Aorta (tissue), 5 donors: ENCODE measurements at regions not wholly inside any gene's neighbourhood (a gene's known extent, or its start where the extent isn't known, plus 50 kb on each side); places are given as distances from the start of the nearest gene placed in this dataset.

Experiments
- ATAC-seq: fragments of 200-7000 bp; cut with Tn5 transposase; one replicate; pipeline ENCODE4 v1.9.1; 2022; ENCODE audit warnings: moderate library complexity; ENCODE audit not compliant: low FRiP score
- DNase-seq, 2 donors: peaks; one replicate each; pipeline ENCODE4 v3.0.0-alpha.2; 2020
- H3K27ac ChIP-seq, 2 donors: one replicate each; pipeline ENCODE4 v1.5.1; 2013; ENCODE audit warnings: low read length in 2 of 2, mild to moderate bottlenecking in 2 of 2, moderate library complexity in 2 of 2, control low read depth in 1 of 2, inconsistent platforms in 1 of 2, low read depth in 1 of 2
- H3K27me3 ChIP-seq, 2 donors: one replicate each; pipeline ENCODE4 v1.6.1; 2013; ENCODE audit warnings: control low read depth in 1 of 2, low read length in 1 of 2, mild to moderate bottlenecking in 1 of 2, moderate library complexity in 1 of 2; ENCODE audit not compliant: insufficient read depth in 2 of 2, control insufficient read depth in 1 of 2
- H3K36me3 ChIP-seq, 2 donors: one replicate each; pipeline ENCODE4 v1.6.1; 2013; ENCODE audit warnings: control low read depth in 1 of 2, low read length in 1 of 2, mild to moderate bottlenecking in 1 of 2; ENCODE audit not compliant: insufficient read depth in 2 of 2, control insufficient read depth in 1 of 2
- H3K4me1 ChIP-seq, 2 donors: one replicate each; pipeline ENCODE4 v1.6.1; 2013; ENCODE audit warnings: low read length in 2 of 2, control low read depth in 1 of 2, mild to moderate bottlenecking in 1 of 2, moderate library complexity in 1 of 2; ENCODE audit not compliant: insufficient read depth in 2 of 2, control insufficient read depth in 1 of 2
- H3K4me3 ChIP-seq, 2 donors: one replicate each; pipeline ENCODE4 v1.5.1; 2013; ENCODE audit warnings: low read length in 2 of 2, control low read depth in 1 of 2, mild to moderate bottlenecking in 1 of 2
- H3K9me3 ChIP-seq: one replicate; pipeline ENCODE4 v1.6.1; 2013; ENCODE audit warnings: mild to moderate bottlenecking, low read length; ENCODE audit not compliant: control insufficient read depth
- WGBS, 2 donors: extraction: QIAGEN DNeasy Blood & Tissue Kit; methylation state at CpG; one replicate each; pipeline ENCODE4 v1.1.7; 2013; 5-methylcytosine and 5-hydroxymethylcytosine counted together
- intact Hi-C, 2 donors: fragments of 100-400 bp; cut with DNase I; formaldehyde crosslinking; loops; one replicate each; pipeline versions ENCODE4 v1.14.2 to v1.15.0; 2022
- donor health status: healthy with polysubstance abuse.
- donor health status: Bipolar disorder and iron deficiency.
- donor health status: DM: no; HTN: no; CAD: no.
- donor health status: DM: no; HTN: no; CAD: no.
- donor health status: DM: yes; HTN: yes; CAD: no.

- DNase-seq (no peak), ATAC-seq (no peak)
- intact Hi-C loops: no loop called here
- Histone ChIP-seq H3K36me3 (no peaks in the 10 kb centered on the region), H3K27me3 (no peaks in the 10 kb centered on the region), H3K27ac (no peak overlapping the region), H3K4me1 (no peaks in the 10 kb centered on the region), H3K9me3 (no peaks in the 10 kb centered on the region), H3K4me3 (no peak overlapping the region)
- 55 to 56% methylated on average over 3 of the region's 3 CpGs for WGBS, 2 donors
These were observed 1569.8 kb upstream of the TENM4 start for GRCh38 chr11:81010631-81011030.

- Histone ChIP-seq H3K27me3 (no peaks in the 10 kb centered on the region), H3K9me3 (no peaks in the 10 kb centered on the region), H3K27ac (no peak overlapping the region), H3K4me3 (no peak overlapping the region), H3K36me3 (no peaks in the 10 kb centered on the region), H3K4me1 (no peaks in the 10 kb centered on the region)
- WGBS, 2 donors: 0 to 3% methylated on average over 2 of the region's 2 CpGs
- ATAC-seq (no peak), DNase-seq (no peak)
- intact Hi-C loops: no loop called here
These were observed 1566.2 kb upstream of the TENM4 start for GRCh38 chr11:81007046-81007445.

GRCh38 chr11:81005595-81005994, 1564.8 kb upstream of the TENM4 start:
- DNase-seq (no peak), ATAC-seq (peak; percentile 38)
- Histone ChIP-seq H3K36me3 (no peaks in the 10 kb centered on the region), H3K27me3 (no peaks in the 10 kb centered on the region), H3K27ac (no peak overlapping the region), H3K9me3 (no peaks in the 10 kb centered on the region), H3K4me1 (no peaks in the 10 kb centered on the region), H3K4me3 (no peak overlapping the region)
- intact Hi-C loops: no loop called here
- 52 to 55% methylated on average over 2 of the region's 2 CpGs for WGBS, 2 donors

GRCh38 chr11:81004576-81004975, 1563.7 kb upstream of the TENM4 start:
- H3K4me1 ChIP-seq: no peaks in the 10 kb centered on the region
- no peak for ATAC-seq
- DNase-seq: no peak
- H3K36me3 ChIP-seq: no peaks in the 10 kb centered on the region
- 75 to 81% methylated on average over 2 of the region's 2 CpGs for WGBS, 2 donors
- H3K9me3 ChIP-seq: no peaks in the 10 kb centered on the region
- H3K4me3 ChIP-seq: no peak overlapping the region
- H3K27ac ChIP-seq: no peak overlapping the region
- intact Hi-C loops: no loop called here
- H3K27me3 ChIP-seq: no peaks in the 10 kb centered on the region

GRCh38 chr11:81002374-81002773, 1561.5 kb upstream of the TENM4 start:
- no peak for ATAC-seq
- H3K9me3 ChIP-seq: no peaks in the 10 kb centered on the region
- intact Hi-C loops: no loop called here
- no peaks in the 10 kb centered on the region for H3K4me1 ChIP-seq
- WGBS, 2 donors: 75 to 78% methylated on average over 4 of the region's 4 CpGs
- DNase-seq: no peak
- H3K4me3 ChIP-seq: no peak overlapping the region
- no peak overlapping the region for H3K27ac ChIP-seq
- no peaks in the 10 kb centered on the region for H3K36me3 ChIP-seq
- no peaks in the 10 kb centered on the region for H3K27me3 ChIP-seq

- no peak for DNase-seq
- no peaks in the 10 kb centered on the region for H3K9me3 ChIP-seq
- intact Hi-C loops: no loop called here
- H3K4me1 ChIP-seq: no peaks in the 10 kb centered on the region
- H3K27me3 ChIP-seq: no peaks in the 10 kb centered on the region
- H3K36me3 ChIP-seq: no peaks in the 10 kb centered on the region
- no peak for ATAC-seq
- WGBS, 2 donors: 12 to 26% methylated on average over 1 of the region's 1 CpG
- no peak overlapping the region for H3K4me3 ChIP-seq
- H3K27ac ChIP-seq: no peak overlapping the region
These were observed 1559.9 kb upstream of the TENM4 start for GRCh38 chr11:81000735-81001134.

GRCh38 chr11:81000334-81000733, 1559.5 kb upstream of the TENM4 start:
- no peaks in the 10 kb centered on the region for H3K9me3 ChIP-seq

GRCh38 chr11:80995523-80995922, 1554.7 kb upstream of the TENM4 start:
- H3K4me1 ChIP-seq: no peaks in the 10 kb centered on the region
- DNase-seq: no peak
- H3K36me3 ChIP-seq: no peaks in the 10 kb centered on the region
- 60 to 74% methylated on average over 2 of the region's 2 CpGs for WGBS, 2 donors
- H3K27ac ChIP-seq: no peak overlapping the region
- H3K27me3 ChIP-seq: no peaks in the 10 kb centered on the region
- ATAC-seq: no peak
- intact Hi-C loops: loop anchor here in 1 of 2 donors (10.0 kb wide), 1 partner anchor 71 kb away; no protein-coding TSS in a partner anchor
- peaks cover 3% of the 10 kb centered on the region for H3K9me3 ChIP-seq
- H3K4me3 ChIP-seq: no peak overlapping the region

More at GRCh38 chr11:81000334-81000733, 1559.5 kb upstream of the TENM4 start:
- H3K36me3 ChIP-seq: no peaks in the 10 kb centered on the region
- no peak overlapping the region for H3K4me3 ChIP-seq
- ATAC-seq (no peak), DNase-seq (no peak)
- intact Hi-C loops: no loop called here
- H3K27ac ChIP-seq: no peak overlapping the region
- H3K4me1 ChIP-seq: no peaks in the 10 kb centered on the region
- no peaks in the 10 kb centered on the region for H3K27me3 ChIP-seq

GRCh38 chr11:80993536-80993935, 1552.7 kb upstream of the TENM4 start:
- DNase-seq (no peak), ATAC-seq (no peak)
- H3K4me3 ChIP-seq: no peak overlapping the region
- no peaks in the 10 kb centered on the region for H3K36me3 ChIP-seq
- H3K27ac ChIP-seq: no peak overlapping the region
- intact Hi-C loops: loop anchor here in 1 of 2 donors (10.0 kb wide), 1 partner anchor 69 kb away; no protein-coding TSS in a partner anchor
- peaks cover 3% of the 10 kb centered on the region for H3K9me3 ChIP-seq
- H3K4me1 ChIP-seq: no peaks in the 10 kb centered on the region
- no peaks in the 10 kb centered on the region for H3K27me3 ChIP-seq
